ENCODE measurements at regions not wholly inside any gene's neighbourhood (a gene's known extent, or its start where the extent isn't known, plus 50 kb on each side); places are given as distances from the start of the nearest gene placed in this dataset.

DNA sequence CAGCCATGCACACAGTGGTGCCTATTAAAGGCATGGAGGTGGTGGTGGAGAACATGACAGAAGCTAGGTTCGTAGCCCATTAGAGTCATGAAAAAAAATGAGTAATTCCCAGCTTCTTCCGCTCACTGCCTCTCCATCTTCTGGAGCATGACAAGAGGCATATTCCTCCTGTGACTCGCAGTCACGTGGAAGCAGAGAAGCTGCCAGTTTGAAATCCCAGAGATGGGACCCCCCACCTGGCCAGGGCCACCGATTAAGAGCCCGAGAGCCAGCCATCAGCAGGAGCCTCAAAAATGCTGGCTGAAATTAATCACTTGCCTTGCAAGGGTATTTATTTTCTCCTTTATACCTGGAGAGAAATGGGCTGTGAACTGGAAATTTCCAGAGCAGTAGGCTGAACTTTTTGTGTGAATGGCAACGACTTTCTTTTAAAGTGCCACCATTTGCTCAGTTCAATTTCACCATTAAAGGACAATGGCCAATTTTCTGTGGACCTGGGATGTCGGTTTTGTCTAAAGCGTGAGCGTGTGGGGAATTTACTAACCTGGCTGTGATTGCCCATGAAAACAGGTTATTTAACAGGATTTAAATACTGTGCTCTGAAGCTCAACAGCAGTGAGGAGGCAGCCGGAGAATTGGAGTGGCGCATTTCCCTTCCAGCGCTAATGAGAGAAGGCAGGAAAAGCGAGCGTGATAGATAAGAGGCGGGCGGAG is 189.7 kb upstream of the SDK2 start:
- BruUV-seq (replicated peaks): no TSS peak
- intact Hi-C loops (cut with micrococcal nuclease; ENCODE audit: unreplicated experiment) (no loop called here), in situ Hi-C loops (cut with HindIII; ENCODE audit: low pct_unique_long_range_greater_than_20kb, low sequenced_read_pairs) (no loop called here)
- ATAC-seq: no peak
- DNase-seq (ENCODE audit: low read depth, low spot score): no peak
- H3K36me3 ChIP-seq (ENCODE audit: control insufficient read depth, insufficient read depth, low read length): no peaks in the 10 kb centered on the region
- no peaks in the 10 kb centered on the region for H3K9me3 ChIP-seq (ENCODE audit: control insufficient read depth, insufficient read depth, low read depth, low read length)
- ChIA-PET CTCF (interaction anchor here (0.6 kb wide), 1 partner anchor 121 kb away, joined by 3 read pairs; no protein-coding TSS in a partner anchor), POLR2A (interaction anchor here (0.6 kb wide), 1 partner anchor 24 kb away, joined by 4 read pairs; no protein-coding TSS in a partner anchor)
- peaks cover 24% of the 10 kb centered on the region for H3K27me3 ChIP-seq (ENCODE audit: control insufficient read depth, insufficient read depth, low read length)
- H3K4me3 ChIP-seq (ENCODE audit: low read depth in 2 of 2, low read length in 2 of 2): no peak overlapping the region
- TF ChIP-seq, protein P1, sequence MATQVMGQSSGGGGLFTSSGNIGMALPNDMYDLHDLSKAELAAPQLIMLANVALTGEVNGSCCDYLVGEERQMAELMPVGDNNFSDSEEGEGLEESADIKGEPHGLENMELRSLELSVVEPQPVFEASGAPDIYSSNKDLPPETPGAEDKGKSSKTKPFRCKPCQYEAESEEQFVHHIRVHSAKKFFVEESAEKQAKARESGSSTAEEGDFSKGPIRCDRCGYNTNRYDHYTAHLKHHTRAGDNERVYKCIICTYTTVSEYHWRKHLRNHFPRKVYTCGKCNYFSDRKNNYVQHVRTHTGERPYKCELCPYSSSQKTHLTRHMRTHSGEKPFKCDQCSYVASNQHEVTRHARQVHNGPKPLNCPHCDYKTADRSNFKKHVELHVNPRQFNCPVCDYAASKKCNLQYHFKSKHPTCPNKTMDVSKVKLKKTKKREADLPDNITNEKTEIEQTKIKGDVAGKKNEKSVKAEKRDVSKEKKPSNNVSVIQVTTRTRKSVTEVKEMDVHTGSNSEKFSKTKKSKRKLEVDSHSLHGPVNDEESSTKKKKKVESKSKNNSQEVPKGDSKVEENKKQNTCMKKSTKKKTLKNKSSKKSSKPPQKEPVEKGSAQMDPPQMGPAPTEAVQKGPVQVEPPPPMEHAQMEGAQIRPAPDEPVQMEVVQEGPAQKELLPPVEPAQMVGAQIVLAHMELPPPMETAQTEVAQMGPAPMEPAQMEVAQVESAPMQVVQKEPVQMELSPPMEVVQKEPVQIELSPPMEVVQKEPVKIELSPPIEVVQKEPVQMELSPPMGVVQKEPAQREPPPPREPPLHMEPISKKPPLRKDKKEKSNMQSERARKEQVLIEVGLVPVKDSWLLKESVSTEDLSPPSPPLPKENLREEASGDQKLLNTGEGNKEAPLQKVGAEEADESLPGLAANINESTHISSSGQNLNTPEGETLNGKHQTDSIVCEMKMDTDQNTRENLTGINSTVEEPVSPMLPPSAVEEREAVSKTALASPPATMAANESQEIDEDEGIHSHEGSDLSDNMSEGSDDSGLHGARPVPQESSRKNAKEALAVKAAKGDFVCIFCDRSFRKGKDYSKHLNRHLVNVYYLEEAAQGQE (IDR thresholded peaks at IDR 0.05; ENCODE audit: insufficient read depth in 1 of 2, low read depth in 2 of 2, low read length in 1 of 2): no peak
- no peak for TF ChIP-seq POLR2AphosphoS5 (IDR thresholded peaks at IDR 0.05; ENCODE audit: low read depth, low read length)
- no peak for TF ChIP-seq SIN3A (IDR thresholded peaks at IDR 0.05; ENCODE audit: borderline replicate concordance, insufficient read depth, low read depth, low read length)
- no peak for TF ChIP-seq TCF7L2 (IDR thresholded peaks at IDR 0.05; ENCODE audit: low read depth, low read length)
- TF ChIP-seq, protein P2, sequence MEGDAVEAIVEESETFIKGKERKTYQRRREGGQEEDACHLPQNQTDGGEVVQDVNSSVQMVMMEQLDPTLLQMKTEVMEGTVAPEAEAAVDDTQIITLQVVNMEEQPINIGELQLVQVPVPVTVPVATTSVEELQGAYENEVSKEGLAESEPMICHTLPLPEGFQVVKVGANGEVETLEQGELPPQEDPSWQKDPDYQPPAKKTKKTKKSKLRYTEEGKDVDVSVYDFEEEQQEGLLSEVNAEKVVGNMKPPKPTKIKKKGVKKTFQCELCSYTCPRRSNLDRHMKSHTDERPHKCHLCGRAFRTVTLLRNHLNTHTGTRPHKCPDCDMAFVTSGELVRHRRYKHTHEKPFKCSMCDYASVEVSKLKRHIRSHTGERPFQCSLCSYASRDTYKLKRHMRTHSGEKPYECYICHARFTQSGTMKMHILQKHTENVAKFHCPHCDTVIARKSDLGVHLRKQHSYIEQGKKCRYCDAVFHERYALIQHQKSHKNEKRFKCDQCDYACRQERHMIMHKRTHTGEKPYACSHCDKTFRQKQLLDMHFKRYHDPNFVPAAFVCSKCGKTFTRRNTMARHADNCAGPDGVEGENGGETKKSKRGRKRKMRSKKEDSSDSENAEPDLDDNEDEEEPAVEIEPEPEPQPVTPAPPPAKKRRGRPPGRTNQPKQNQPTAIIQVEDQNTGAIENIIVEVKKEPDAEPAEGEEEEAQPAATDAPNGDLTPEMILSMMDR (IDR thresholded peaks at IDR 0.05): no peak
- no peak overlapping the region for H3K27ac ChIP-seq (ENCODE audit: low read length)
- no peaks in the 10 kb centered on the region for H3K4me1 ChIP-seq (ENCODE audit: control insufficient read depth, insufficient read depth, low read length)

DNA sequence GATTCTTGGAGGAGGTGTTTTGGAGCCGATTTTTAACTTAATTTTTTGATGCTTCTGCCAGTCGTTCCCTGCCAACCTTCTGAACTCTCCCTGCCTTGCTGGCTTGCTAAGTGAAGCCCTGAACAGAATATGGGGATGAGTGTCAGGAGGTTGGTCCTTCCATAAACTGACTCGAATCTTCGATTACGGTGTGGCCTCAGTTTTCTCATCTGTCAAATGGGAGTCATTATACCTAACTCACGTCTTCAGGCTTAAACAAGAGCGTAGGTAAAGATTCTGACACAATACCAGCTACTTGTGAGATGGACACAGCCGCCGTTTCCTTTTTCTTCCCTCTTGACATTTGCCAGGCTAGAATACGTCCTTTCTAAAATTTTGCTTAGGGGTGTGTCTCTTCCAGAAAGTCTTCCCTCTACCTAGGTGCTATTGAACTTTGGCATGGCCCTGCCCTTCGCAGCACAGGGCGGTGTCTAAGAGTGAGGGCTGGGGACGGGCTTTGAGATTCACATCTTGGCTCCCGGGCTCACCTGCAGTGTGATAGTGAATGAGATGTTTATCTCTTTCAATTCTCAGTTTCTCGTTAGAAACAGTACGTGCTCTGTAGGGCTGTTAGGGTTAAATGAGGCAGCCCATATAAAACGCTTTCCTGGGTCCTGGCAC is 190.6 kb upstream of the SDK2 start:
- TF ChIP-seq TCF7L2 (IDR thresholded peaks at IDR 0.05; ENCODE audit: low read depth, low read length): no peak
- TF ChIP-seq, protein P2 (IDR thresholded peaks at IDR 0.05): no peak
- TF ChIP-seq SIN3A (IDR thresholded peaks at IDR 0.05; ENCODE audit: borderline replicate concordance, insufficient read depth, low read depth, low read length): no peak
- TF ChIP-seq POLR2AphosphoS5 (IDR thresholded peaks at IDR 0.05; ENCODE audit: low read depth, low read length): no peak
- TF ChIP-seq, protein P1 (IDR thresholded peaks at IDR 0.05; ENCODE audit: insufficient read depth in 1 of 2, low read depth in 2 of 2, low read length in 1 of 2): no peak
- Histone ChIP-seq H3K27ac (ENCODE audit: low read length) (no peak overlapping the region), H3K9me3 (ENCODE audit: control insufficient read depth, insufficient read depth, low read depth, low read length) (no peaks in the 10 kb centered on the region), H3K4me1 (ENCODE audit: control insufficient read depth, insufficient read depth, low read length) (no peaks in the 10 kb centered on the region), H3K27me3 (ENCODE audit: control insufficient read depth, insufficient read depth, low read length) (peaks cover 24% of the 10 kb centered on the region), H3K4me3 (ENCODE audit: low read depth in 2 of 2, low read length in 2 of 2) (no peak overlapping the region), H3K36me3 (ENCODE audit: control insufficient read depth, insufficient read depth, low read length) (no peaks in the 10 kb centered on the region)
- DNase-seq (ENCODE audit: low read depth, low spot score): no peak
- ChIA-PET POLR2A (no interaction called here), CTCF (no interaction called here)
- in situ Hi-C loops (cut with HindIII; ENCODE audit: low pct_unique_long_range_greater_than_20kb, low sequenced_read_pairs) (no loop called here), intact Hi-C loops (cut with micrococcal nuclease; ENCODE audit: unreplicated experiment) (no loop called here)
- no TSS peak for BruUV-seq (replicated peaks)
- no peak for ATAC-seq

Data from Panc1 (cell line).